ENCODE measurements at regions not wholly inside any gene's neighbourhood (a gene's known extent, or its start where the extent isn't known, plus 50 kb on each side); places are given as distances from the start of the nearest gene placed in this dataset.
"Not testable (repeated sequence)": the region's sequence is repeated elsewhere in the genome, so short reads cannot be mapped to it uniquely, and the experiment has no call there.

DNA sequence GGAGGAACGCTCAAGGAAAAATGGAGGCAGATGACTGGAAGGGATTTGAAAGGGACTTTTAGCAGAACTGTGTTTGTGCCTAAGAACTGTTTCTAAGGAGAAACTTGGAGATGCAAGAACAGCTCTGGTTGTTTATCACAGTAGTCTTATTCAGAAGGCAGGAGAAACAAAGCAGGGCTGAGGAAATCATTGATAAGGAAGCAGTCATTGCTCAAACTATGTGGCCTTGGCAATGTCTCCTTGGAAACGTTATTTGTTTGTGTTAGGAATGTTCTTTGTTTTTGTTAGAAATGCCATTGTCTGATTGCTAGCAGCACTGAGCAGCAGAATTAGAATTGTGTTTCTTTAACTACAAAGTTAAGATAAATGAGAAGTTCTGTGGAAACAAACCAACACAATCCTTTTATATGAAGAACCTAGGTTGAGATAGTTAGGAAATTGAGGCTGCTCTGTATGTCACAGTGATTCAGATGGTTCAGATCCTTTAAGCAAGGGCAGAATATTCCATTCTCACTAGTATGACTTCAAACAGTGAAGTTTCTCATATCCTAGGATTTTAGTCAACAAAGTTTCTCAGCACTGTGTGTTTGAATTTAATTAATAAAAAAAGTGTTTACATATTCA is 1191.3 kb upstream of the IGFBP7 start (continued):
- no peak for TF ChIP-seq ZNF518A (tag by site-specific recombination; conservative IDR thresholded peaks at IDR 0.05; ENCODE audit: low read depth)
- TF ChIP-seq ZNF768 (tag by site-specific recombination; IDR thresholded peaks at IDR 0.05): no peak
- TF ChIP-seq ZEB2 (tag by site-specific recombination; IDR thresholded peaks at IDR 0.05): no peak
- no peak for TF ChIP-seq ZNF174 (tag by site-specific recombination; IDR thresholded peaks at IDR 0.05)
- no peak for TF ChIP-seq ZNF571 (tag by site-specific recombination; IDR thresholded peaks at IDR 0.05)
- TF ChIP-seq ZNF324 (tag by site-specific recombination; IDR thresholded peaks at IDR 0.05): no peak
- TF ChIP-seq ZNF48 (tag by site-specific recombination; IDR thresholded peaks at IDR 0.05): no peak
- no peak for TF ChIP-seq WT1 (tag by site-specific recombination; IDR thresholded peaks at IDR 0.05)
- TF ChIP-seq YY1 (tag by site-specific recombination; IDR thresholded peaks at IDR 0.05): no peak
- no peak for TF ChIP-seq SCRT1 (tag by site-specific recombination; IDR thresholded peaks at IDR 0.05; ENCODE audit: borderline replicate concordance)

DNA sequence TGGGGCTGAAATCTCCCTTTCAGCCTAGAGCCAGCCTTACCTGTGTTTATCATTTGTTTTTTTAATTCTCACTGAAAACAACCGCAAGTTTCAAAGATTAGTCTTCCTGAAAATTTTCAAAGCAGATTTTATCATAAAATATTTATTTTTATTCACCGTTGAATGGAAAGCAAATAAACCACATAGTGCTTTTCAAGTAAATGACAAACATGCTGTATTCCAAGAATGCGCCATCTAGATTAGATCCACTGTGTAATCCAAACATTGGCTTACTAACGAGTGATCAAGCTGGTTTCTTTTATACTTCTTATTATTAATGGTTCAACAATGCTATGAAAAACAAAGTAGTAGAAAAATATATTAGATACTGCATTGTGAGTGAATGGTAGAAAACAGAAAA is 1176.2 kb upstream of the IGFBP7 start:
- Histone ChIP-seq H3K36me3 (ENCODE audit: control insufficient read depth in 2 of 2, insufficient read depth in 1 of 2, low read length in 2 of 2) (no peaks in the 10 kb centered on the region), H3K9me3 (ENCODE audit: control insufficient read depth, insufficient read depth, low read depth, low read length) (no peaks in the 10 kb centered on the region), H3K4me3 (ENCODE audit: low read depth, low read length) (no peak overlapping the region), H3K4me1 (ENCODE audit: control insufficient read depth, insufficient read depth, low read length) (no peaks in the 10 kb centered on the region), H3K27ac (ENCODE audit: extremely low read depth, low read depth, low read length) (no peak overlapping the region)
- POLR2A ChIA-PET: no interaction called here
- CTCF ChIA-PET: no interaction called here
- TF ChIP-seq ZNF324 (tag by site-specific recombination; IDR thresholded peaks at IDR 0.05) (no peak), ZNF596 (tag by site-specific recombination; IDR thresholded peaks at IDR 0.05) (no peak), ZBTB8A (tag by site-specific recombination; IDR thresholded peaks at IDR 0.05) (no peak), ZNF266 (tag by site-specific recombination; IDR thresholded peaks at IDR 0.05; ENCODE audit: low read depth) (no peak), PATZ1 (tag by site-specific recombination; IDR thresholded peaks at IDR 0.05) (no peak)
- TF ChIP-seq, protein P1, sequence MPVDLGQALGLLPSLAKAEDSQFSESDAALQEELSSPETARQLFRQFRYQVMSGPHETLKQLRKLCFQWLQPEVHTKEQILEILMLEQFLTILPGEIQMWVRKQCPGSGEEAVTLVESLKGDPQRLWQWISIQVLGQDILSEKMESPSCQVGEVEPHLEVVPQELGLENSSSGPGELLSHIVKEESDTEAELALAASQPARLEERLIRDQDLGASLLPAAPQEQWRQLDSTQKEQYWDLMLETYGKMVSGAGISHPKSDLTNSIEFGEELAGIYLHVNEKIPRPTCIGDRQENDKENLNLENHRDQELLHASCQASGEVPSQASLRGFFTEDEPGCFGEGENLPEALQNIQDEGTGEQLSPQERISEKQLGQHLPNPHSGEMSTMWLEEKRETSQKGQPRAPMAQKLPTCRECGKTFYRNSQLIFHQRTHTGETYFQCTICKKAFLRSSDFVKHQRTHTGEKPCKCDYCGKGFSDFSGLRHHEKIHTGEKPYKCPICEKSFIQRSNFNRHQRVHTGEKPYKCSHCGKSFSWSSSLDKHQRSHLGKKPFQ (tag by site-specific recombination; IDR thresholded peaks at IDR 0.05): no peak
- TF ChIP-seq, protein P2, sequence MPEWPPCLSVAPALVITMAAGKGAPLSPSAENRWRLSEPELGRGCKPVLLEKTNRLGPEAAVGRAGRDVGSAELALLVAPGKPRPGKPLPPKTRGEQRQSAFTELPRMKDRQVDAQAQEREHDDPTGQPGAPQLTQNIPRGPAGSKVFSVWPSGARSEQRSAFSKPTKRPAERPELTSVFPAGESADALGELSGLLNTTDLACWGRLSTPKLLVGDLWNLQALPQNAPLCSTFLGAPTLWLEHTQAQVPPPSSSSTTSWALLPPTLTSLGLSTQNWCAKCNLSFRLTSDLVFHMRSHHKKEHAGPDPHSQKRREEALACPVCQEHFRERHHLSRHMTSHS (tag by site-specific recombination; IDR thresholded peaks at IDR 0.05): no peak

GRCh38 chr4:58280928-58281327 is 1170.7 kb upstream of the IGFBP7 start:
- H3K4me1 ChIP-seq (ENCODE audit: control insufficient read depth, insufficient read depth, low read length); H3K9me3 ChIP-seq (ENCODE audit: control insufficient read depth, insufficient read depth, low read depth, low read length); H3K36me3 ChIP-seq (ENCODE audit: control insufficient read depth in 2 of 2, insufficient read depth in 1 of 2, low read length in 2 of 2); POLR2A ChIA-PET; CTCF ChIA-PET; H3K27ac ChIP-seq (ENCODE audit: extremely low read depth, low read depth, low read length); H3K4me3 ChIP-seq (ENCODE audit: low read depth, low read length): not testable (repeated sequence)
